ENCODE measurements at regions not wholly inside any gene's neighbourhood (a gene's known extent, or its start where the extent isn't known, plus 50 kb on each side); places are given as distances from the start of the nearest gene placed in this dataset.
"Not testable (repeated sequence)": the region's sequence is repeated elsewhere in the genome, so short reads cannot be mapped to it uniquely, and the experiment has no call there.

DNA sequence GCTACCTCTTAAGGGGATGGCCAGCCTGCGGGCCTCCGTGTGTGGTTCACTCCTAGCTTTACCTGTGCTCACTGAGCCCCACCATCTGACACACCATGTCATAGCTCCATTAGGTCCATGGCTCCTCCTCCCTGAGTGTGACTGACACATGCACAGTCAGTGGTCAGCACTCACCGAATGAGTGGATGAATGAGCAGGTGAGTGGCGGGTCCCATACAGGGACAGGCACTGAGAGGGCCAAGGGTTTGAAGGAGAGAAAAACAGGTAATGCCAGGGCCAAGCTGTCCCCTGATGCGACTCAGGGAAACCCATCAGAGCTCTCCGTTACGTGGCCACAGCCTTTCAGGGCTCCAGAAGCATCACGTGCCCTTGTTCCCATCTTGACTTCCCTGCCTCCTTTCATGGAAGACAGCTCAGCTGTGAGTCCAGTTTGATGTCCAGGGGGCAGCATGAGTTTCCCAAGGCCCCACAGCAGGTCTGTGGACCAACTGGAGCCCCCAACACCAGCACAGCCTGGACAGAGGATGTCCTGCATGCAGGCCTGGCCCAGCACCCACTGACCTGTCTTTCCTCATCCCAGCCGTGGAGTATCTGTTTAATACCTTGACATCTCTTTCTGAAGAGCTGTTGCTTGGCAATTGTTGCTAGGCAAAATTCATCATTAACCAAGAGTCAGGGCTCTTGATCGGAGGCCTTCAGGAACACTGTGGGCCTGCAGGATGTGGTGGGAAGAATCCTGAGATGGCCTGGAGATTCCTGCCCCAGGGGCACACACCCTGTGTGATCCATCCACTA lies 84.4 kb downstream of the PLXNA1 start:
- intact Hi-C loops (cut with DNase I) = no loop called here
- ATAC-seq (no peak), DNase-seq (ENCODE audit: missing footprints) (no peak)

DNA sequence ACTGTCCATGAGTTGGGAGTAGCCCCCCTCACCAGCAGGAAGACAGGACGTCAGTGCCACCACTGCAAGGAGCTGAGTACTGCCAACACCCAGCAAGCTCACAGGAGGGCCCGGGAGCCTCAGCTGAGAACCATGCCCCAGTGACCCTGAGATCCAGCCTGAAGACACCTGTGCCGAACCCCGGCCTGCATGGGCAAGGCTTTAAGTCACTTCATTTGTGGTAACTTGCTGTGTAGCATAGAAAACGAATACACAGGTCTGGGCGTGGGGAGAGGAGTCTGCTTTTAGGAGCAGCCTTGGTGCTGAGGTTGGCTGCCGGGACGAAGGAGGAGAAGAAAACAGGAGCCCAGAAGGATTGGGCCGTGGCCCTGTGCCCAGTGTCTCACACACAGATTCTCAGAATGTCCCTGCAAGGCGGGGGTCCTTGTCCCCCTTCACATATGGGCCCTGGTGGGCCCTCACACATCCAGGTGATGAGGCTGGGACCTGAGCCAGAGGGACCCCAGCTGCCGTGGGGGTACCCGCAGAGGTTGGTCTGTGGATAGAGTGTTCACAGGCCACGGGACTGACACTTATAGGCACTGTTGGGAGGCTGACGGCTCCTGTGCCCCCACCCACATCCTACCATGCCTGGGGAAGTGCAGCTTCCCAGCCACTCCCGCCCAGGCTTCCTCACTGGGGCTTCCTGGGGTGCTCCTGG lies 85.3 kb downstream of the PLXNA1 start:
- intact Hi-C loops (cut with DNase I) = no loop called here
- DNase-seq (ENCODE audit: missing footprints) (no peak), ATAC-seq (no peak)

DNA sequence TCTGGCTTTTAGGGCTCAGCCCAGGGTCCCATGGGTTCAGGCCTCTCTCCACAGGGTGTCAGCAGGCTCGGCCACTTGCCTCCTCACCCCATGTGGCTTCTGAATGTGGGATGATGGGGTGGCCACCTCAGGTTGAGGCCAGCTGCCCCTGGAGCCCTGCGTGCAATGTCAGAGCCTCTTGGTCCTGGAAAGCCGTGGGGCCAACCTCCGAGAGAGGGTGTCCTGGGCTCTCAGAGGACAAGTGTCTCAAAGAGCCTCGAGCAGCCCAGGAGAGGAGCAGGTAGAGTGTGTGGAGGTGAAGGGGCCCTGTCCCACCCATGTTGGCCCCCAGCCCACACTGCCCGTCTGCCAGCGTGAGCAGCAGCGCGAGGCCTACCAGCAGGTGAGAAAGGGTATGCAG lies 86.0 kb downstream of the PLXNA1 start:
- ATAC-seq (no peak), DNase-seq (ENCODE audit: missing footprints) (no peak)
- intact Hi-C loops (cut with DNase I) = no loop called here

DNA sequence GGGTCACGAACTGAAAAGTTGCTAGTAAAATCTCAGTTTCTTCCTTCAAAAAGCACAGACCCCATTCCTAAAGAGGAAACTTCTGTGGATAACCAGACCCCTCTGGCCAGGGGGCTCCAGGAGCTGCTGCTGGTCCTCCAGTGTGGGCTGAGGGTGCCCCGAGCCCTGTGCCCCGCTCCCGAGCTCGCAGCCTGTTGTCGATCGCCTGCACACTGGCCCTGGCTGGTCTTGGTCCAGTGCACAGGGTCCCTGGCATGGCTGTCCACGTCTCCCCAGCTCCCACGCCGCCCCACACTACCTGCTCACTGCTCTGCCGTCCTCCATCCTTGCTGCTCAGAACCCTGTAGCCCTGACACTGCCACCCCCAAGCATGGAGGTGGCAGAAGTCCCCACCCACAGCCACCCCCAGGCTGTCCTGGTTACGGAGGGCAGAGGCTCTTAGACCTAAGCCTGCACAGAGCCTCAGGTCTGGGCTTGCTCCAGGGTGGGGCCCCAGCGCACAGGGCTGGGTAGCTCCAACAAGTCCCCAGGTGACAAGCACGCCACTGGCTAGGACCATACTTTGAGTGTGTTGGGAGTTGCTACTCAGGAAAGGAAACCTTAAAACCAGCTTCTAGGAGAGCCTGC lies 87.0 kb downstream of the PLXNA1 start:
- intact Hi-C loops (cut with DNase I) = no loop called here
- no peak for ATAC-seq
- no peak for DNase-seq (ENCODE audit: missing footprints)

DNA sequence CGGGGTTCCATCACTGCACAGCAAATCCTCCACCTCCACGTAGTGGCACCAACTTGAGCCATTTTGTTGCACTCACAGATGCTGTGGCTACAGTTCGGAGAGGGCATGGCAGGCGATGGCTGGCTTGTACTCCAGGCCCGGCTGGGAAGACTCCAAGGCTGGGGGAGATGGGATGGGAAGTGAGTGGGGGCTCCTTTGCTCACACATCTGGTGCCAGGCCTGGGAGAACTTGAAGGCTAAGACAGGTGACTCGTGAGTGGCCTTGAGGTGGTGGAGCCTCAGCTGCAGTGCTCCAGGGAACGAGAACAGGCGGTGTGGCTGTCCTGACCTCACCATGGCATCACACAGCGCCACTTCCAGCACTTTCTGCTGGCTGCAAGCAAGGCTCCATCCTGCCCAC lies 87.9 kb downstream of the PLXNA1 start:
- ATAC-seq (no peak), DNase-seq (ENCODE audit: missing footprints) (no peak)
- intact Hi-C loops (cut with DNase I) = no loop called here

DNA sequence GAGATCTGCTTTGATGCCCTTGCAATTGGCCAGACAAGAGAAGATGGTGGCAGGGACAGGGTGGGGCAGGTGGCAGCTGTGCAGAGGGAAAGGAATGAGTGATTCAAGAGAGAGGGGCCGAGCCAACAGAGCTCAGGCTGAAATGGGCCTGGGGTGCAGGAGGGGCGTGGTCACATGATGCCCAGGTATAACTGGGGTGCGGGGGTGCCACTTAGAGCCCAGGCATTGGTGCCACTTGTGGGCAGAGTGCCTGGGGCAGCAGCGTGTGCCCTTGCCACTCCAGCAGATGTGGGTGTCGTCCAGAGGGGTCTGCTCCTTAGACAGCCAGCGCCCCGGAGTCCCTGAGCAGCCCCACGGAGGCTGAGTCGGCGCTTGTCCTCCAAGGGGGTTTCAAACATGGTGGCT lies 88.7 kb downstream of the PLXNA1 start:
- intact Hi-C loops (cut with DNase I) = no loop called here
- ATAC-seq (no peak), DNase-seq (ENCODE audit: missing footprints) (no peak)

DNA sequence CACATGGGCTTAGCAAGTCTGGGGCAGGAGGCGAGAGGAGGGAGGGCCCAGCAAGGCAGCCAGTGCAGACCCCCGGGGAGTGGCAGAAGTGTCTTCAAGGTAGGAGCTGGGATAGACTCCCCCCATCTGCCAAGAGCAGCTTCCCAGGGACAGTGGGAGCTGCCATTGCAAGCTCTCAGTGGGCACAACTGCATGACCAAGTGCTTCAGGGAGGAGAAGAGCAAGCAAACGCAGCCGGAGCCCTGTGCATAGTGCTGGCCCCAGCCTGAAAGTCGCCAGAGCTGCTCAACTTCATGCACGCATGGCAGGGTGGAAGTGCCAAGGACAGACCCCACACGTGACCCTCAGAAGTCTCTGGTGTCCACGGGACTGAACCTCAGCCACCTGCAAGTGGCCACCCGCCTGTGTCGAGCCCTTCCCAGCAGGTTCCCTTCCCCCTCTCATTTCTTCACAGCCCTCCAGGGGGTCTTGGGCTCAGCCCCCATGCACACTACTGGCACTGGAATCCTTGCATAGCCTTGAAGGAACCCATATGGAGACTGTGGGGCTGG lies 89.4 kb downstream of the PLXNA1 start:
- no peak for DNase-seq (ENCODE audit: missing footprints)
- intact Hi-C loops (cut with DNase I) = no loop called here
- ATAC-seq = no peak

DNA sequence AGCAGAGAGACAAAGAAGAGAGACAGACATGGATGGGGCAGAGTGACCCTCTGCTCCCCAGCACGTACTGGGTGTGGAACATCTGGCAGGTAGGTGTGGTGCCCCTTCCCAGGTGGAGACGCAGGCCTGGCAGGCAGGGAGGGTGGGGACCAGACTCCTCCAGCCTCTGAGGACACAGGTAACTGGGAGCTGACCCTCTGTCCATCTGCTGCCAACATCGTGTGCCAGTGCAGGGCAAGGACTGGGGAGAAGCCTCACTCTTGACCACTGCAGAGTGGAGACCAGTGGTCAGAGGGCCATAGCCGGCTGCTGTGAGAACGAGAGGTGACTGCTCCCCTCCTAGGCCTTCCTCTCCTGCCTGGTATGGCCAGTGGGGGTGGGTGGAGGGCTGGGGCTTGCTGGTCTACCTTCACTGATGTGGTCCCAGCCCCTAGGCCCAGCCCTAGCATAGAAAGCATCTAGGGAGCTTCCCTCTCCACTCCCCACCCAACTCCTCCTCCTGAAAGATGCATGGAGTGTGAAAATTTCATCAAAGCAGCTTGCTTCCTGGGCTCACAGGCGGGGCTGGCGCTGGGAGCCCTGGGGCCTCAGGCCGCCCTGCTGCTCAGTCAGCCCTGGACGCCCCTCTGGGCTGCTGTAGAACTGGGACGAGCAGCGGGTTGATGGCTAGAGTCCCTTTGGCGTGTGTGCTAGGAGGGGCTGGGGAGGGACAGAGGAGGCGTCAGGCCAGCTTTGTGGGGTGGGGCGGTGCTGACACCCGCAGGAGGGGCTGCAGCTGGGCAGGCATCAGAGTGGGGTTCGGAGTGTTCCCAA lies 90.3 kb downstream of the PLXNA1 start:
- DNase-seq (ENCODE audit: missing footprints) = no peak
- intact Hi-C loops (cut with DNase I) = no loop called here
- ATAC-seq = peak; percentile 38

DNA sequence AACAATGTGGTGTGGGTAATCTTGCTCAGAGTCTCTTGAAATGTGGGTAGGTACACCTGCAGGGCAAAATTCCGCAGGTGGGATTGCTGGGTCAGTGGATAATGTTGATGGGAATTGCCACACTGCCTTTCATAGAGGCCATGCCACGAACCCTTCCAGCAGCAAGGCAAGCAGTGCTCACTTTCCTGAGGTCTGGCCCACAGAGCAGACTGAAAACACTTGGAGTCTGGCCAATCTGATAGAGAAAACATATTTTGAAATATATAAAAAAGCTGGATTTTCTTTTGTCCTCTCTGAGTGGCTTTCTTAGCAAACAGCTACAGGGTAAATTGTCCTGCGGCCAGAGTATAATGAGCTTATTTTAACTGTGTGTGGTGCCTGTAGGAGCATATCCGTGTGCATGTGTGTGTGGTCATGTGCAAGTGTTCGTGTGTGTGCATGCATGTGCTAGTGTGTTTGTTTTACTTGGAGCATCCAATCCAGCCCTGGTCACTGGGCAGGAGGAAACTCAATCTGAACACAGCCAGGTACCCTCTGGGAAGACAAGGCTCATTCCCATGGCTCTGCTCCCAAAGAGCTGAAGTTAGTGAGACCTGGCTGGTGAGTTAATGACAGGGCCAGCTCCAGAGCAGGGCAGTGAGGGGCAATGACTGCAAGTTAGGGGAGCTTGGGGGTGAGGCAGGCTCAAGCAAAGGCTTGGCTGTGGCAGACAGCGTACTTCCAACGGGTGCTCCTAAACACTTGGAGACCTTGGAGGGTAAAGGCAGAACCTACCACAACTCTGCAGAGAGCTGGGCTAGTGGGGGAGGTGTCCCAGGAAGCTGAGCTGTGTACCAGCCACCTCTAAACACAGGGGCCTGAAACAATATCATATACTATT lies 91.3 kb downstream of the PLXNA1 start:
- DNase-seq (ENCODE audit: missing footprints) (no peak), ATAC-seq (no peak)
- intact Hi-C loops (cut with DNase I) = no loop called here

DNA sequence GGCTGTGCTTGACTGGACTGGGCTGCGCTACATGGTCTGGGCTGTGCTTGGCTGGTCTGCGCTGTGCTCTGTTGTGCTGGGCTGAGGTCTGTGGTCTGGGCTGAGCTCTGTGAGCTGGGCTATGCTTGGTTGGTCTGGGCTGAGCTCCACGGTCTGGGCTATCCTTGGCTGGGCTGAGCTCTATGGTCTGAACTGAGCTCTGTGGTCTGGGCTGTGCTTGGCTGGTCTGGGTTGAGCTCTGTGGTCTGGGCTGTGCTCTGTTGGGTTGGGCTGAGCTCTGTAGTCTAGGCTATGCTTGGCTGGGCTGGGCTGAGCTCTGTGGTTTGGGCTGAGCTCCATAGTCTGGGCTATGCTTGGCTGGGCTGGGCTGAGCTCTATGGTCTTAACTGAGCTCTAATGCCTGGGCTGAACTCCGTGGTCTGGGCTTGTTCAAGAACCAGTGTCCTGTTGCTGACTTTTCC lies 92.0 kb downstream of the PLXNA1 start:
- DNase-seq (ENCODE audit: missing footprints) = no peak
- peak; percentile 13 for ATAC-seq
- intact Hi-C loops (cut with DNase I) = no loop called here

DNA sequence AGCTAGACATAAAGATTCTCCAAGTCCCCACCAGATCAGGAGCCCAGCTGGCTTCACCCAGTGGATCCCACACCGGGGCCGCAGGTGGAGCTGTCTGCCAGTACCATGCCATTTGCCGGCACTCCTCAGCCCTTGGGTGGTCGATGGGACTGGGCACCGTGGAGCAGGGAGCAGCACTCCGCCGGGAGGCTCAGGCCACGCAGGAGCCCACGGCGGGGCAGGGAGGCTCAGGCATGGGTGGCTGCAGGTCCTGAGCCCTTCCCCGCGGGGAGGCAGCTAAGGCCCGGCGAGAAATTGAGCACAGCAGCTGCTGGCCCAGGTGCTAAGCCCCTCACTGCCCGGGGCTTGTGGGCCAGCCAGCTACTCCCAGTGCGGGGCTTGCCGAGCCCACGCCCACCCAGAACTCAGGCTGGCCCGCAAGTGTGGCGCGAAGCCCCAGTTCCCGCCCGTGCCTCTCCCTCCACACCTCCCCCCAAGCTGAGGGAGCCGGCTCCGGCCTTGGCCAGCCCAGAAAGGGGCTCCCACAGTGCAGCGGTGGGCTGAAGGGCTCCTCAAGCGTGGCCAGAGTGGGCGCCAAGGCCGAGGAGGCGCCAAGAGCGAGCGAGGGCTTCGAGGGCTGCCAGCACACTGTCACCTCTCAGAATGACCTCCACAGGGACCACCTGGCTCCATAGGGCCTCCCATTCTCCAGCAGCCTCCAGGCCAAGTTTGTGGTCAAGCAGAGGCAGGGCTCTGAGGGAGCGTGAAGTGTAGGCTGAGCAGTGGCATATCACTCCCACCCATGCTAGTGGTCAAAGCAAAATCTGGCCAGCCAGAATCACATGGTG lies 93.5 kb downstream of the PLXNA1 start:
- intact Hi-C loops (cut with DNase I); ATAC-seq; DNase-seq (ENCODE audit: missing footprints): not testable (repeated sequence)

DNA sequence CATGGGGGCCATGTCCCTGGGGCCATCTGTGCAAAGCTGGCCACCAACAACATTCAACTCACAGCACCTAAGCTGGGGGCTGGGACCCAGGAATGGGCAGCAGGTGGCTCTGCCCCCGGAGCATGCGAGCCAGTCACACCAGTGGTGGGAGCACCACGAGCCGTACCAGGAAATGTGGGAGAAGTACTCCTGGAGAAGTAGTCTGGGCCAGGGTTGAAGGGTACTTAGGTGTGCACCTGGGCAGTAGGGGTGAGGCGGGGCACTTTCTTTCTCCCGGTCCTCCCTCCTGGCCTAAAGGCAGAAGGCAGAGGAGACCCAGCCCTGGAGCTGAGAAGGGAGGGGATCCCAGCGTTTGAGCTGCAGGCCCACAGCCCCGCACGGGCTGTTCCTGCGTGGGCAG lies 94.2 kb downstream of the PLXNA1 start:
- no peak for DNase-seq (ENCODE audit: missing footprints)
- ATAC-seq = no peak
- intact Hi-C loops (cut with DNase I) = no loop called here

DNA sequence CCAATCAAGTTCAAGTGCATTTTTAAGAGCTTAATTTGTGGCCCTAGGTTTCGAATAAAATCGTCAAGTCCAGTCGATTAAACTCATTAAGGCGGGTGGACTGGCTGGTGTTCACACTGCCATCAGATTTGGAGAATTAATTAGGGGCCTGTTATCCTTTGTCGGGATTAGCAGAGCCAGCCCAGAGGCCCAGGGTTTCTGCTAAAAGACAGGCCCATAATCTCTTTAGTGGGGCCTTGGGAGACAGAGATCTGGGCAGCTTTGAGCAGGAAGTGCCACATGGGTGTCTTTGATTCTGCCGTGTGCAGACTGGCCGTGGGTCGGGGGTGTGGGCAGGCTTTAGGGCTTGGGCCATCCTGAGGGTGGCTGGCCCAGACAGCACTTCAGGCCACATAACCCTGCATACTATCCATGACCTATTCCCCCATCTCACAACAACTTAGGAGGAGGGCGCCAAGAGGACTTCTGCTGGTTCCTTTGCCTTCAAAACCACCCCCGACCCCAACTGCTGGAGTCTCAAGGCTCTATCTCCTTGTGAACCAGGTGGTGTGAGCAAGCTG lies 94.7 kb downstream of the PLXNA1 start:
- no peak for DNase-seq (ENCODE audit: missing footprints)
- intact Hi-C loops (cut with DNase I) = no loop called here
- no peak for ATAC-seq

DNA sequence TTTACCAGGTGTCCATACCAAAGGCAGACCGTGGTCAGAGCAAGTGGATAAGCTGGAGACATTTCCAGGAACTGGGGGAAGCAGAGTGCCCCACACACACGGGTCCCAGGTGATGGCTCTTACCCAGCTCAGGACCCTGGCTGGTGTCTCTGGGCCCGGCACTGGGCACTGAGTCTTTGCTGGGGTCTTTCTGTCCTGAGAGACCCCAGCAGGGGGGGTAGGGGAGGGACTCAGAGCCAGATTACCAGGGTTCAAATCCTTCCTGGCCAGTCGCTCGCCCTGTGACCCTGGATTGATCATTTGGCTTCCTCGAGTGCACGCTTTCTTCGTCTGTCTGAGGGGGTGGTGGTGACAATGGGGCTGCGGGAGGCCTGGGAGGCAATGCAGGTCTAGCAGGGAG lies 95.7 kb downstream of the PLXNA1 start:
- no peak for DNase-seq (ENCODE audit: missing footprints)
- no peak for ATAC-seq
- intact Hi-C loops (cut with DNase I) = no loop called here

DNA sequence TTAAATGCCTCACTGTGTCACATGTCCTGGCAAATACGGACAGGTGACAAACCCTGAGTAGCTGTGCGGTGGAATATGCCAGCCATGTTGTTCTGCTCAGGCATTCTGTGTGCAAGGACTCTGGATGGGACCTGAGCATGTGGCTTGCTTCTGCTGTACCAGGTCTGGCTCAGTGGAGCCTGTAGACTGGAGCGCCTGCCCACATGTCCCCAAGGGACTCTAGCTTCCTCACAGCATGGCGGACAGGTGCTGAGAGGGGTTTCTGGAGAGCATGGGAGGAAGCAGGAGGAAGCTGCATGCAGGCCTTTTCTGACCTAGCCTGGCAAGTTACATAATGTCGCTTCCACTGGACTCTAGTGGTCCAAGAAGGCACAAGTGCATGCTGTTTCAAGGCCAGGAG lies 96.3 kb downstream of the PLXNA1 start:
- intact Hi-C loops (cut with DNase I) = no loop called here
- DNase-seq (ENCODE audit: missing footprints) (no peak), ATAC-seq (no peak)

DNA sequence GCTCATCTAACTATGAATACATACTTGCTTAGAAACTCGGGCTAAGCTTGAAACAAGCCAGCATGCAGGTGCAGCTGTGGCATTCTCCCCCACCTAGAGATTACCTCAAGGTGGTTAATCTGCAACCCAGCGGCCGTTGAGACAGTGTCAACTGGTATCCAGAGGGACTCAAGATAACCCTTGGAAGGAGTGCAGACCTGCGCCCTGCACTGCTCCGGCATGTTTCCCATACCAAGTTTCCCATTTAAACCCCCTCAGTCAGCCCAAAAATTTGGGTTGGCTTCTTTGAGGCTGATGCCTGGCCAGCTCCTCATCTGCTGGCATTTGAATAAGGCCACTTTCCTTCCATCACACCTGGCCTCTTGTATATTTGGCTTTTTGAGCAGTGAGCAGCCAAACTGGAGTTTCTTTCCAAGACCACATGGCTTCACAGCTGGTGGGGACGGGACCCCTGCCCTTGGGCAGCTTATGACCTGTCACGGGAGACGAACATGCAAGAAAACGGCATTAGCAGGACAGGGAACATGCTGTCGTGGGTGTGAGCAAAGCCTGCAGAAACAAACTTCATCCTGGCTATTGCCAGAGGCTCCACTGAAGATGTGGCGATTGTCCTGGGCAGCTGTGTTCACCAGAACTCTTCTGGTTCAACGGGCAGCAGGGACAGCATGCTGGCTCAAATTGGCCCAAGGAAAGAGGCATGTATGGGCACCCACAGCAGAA lies 98.2 kb downstream of the PLXNA1 start:
- DNase-seq (ENCODE audit: missing footprints) (no peak), ATAC-seq (no peak)
- intact Hi-C loops (cut with DNase I) = no loop called here

Measured in Right ventricle myocardium inferior (tissue), 1 donor.